DOHH2 (cell line): ENCODE measurements at regions not wholly inside any gene's neighbourhood (a gene's known extent, or its start where the extent isn't known, plus 50 kb on each side); places are given as distances from the start of the nearest gene placed in this dataset.

ENCODE experiments used
- H3F3A ChIP-seq: fragments of 200-600 bp; sonication (generic), shearing (Covaris generic); 2 replicates; pipeline ENCODE4 v1.6.0; 2016; ENCODE audit warnings: antibody characterized with exemption, mild to moderate bottlenecking; ENCODE audit not compliant: control insufficient read depth, insufficient read depth
- H3K27ac ChIP-seq: fragments of 200-600 bp; sonication (generic); 2 replicates; pipeline ENCODE4 v1.5.1; 2014; ENCODE audit warnings: low read depth, mild to moderate bottlenecking, low read length, moderate library complexity
- H3K27me3 ChIP-seq: fragments of 200-600 bp; sonication (generic); 2 replicates; pipeline ENCODE4 v1.6.1; 2014; ENCODE audit warnings: mild to moderate bottlenecking, low read length, mixed read lengths; ENCODE audit not compliant: control insufficient read depth
- H3K36me3 ChIP-seq: fragments of 200-600 bp; sonication (generic); 2 replicates; pipeline ENCODE4 v1.6.1; 2014; ENCODE audit warnings: mild to moderate bottlenecking, low read length, moderate library complexity, mixed read lengths; ENCODE audit not compliant: control insufficient read depth
- H3K4me1 ChIP-seq: fragments of 200-600 bp; sonication (generic); 2 replicates; pipeline ENCODE4 v1.6.1; 2014; ENCODE audit warnings: mild to moderate bottlenecking, low read length, mixed read lengths; ENCODE audit not compliant: control insufficient read depth
- H3K4me2 ChIP-seq: fragments of 200-600 bp; sonication (generic); 2 replicates; pipeline ENCODE4 v1.6.0; 2014; ENCODE audit warnings: mild to moderate bottlenecking, low read length, moderate library complexity
- H3K4me3 ChIP-seq: fragments of 200-600 bp; sonication (generic); 2 replicates; pipeline ENCODE4 v1.5.1; 2014; ENCODE audit warnings: mild to moderate bottlenecking, low read length, mixed read lengths
- H3K79me2 ChIP-seq: fragments of 200-600 bp; sonication (generic); 2 replicates; pipeline ENCODE4 v1.6.1; 2014; ENCODE audit warnings: mild to moderate bottlenecking, low read length, mixed read lengths; ENCODE audit not compliant: control insufficient read depth
- H3K9me2 ChIP-seq: fragments of 200-600 bp; sonication (generic); replicated peaks from 2 replicates; pipeline ENCODE4 v1.6.1; 2014; ENCODE audit warnings: mild to moderate bottlenecking, low read length, mixed read lengths; ENCODE audit not compliant: control insufficient read depth
- H3K9me3 ChIP-seq: fragments of 200-600 bp; sonication (generic); 2 replicates; pipeline ENCODE4 v1.6.1; 2014; ENCODE audit warnings: antibody characterized with exemption, low read length, mixed read lengths; ENCODE audit not compliant: control insufficient read depth, insufficient read depth
- H4K20me1 ChIP-seq: fragments of 200-600 bp; sonication (generic); 2 replicates; pipeline ENCODE4 v1.6.0; 2014; ENCODE audit warnings: low read depth, mild to moderate bottlenecking, antibody characterized with exemption, low read length, moderate library complexity; ENCODE audit not compliant: control insufficient read depth, insufficient read depth
- CTCF ChIP-seq: fragments of 200-600 bp; sonication (generic); IDR thresholded peaks from one replicate; pipeline ENCODE4 v1.5.1; 2014; ENCODE audit warnings: antibody characterized with exemption, mild to moderate bottlenecking, low read depth, low read length; ENCODE audit not compliant: poor library complexity, severe bottlenecking
- EZH2phosphoT487 ChIP-seq: fragments of 200-600 bp; sonication (generic); IDR thresholded peaks from 2 replicates; pipeline ENCODE4 v1.6.1; 2017; ENCODE audit warnings: borderline replicate concordance, mild to moderate bottlenecking, antibody characterized with exemption, low read length, moderate library complexity, mixed read lengths

GRCh38 chr13:22073718-22074117, 402.8 kb downstream of the FGF9 start:
- Histone ChIP-seq H3F3A (no peaks in the 10 kb centered on the region), H3K4me2 (no peak overlapping the region), H3K27me3 (no peaks in the 10 kb centered on the region), H3K36me3 (no peaks in the 10 kb centered on the region), H3K9me2 (no peaks in the 10 kb centered on the region), H3K27ac (no peak overlapping the region), H3K79me2 (no peaks in the 10 kb centered on the region), H3K9me3 (no peaks in the 10 kb centered on the region), H4K20me1 (no peaks in the 10 kb centered on the region), H3K4me3 (no peak overlapping the region), H3K4me1 (no peaks in the 10 kb centered on the region)
- TF ChIP-seq EZH2phosphoT487 (no peak), CTCF (no peak)

- Histone ChIP-seq H3K9me2 (no peaks in the 10 kb centered on the region), H3K4me3 (no peak overlapping the region), H3K79me2 (no peaks in the 10 kb centered on the region), H3K27me3 (no peaks in the 10 kb centered on the region), H3K9me3 (no peaks in the 10 kb centered on the region), H4K20me1 (no peaks in the 10 kb centered on the region), H3K4me1 (no peaks in the 10 kb centered on the region), H3F3A (no peaks in the 10 kb centered on the region), H3K4me2 (no peak overlapping the region), H3K27ac (no peak overlapping the region), H3K36me3 (no peaks in the 10 kb centered on the region)
- TF ChIP-seq EZH2phosphoT487 (no peak), CTCF (no peak)
Observed at GRCh38 chr13:22074403-22074802, 403.5 kb downstream of the FGF9 start.

- no peak for TF ChIP-seq EZH2phosphoT487
- TF ChIP-seq CTCF = no peak
- Histone ChIP-seq H3K4me3 (no peak overlapping the region), H4K20me1 (no peaks in the 10 kb centered on the region), H3K27me3 (no peaks in the 10 kb centered on the region), H3F3A (no peaks in the 10 kb centered on the region), H3K9me3 (no peaks in the 10 kb centered on the region), H3K4me1 (no peaks in the 10 kb centered on the region), H3K79me2 (no peaks in the 10 kb centered on the region), H3K9me2 (no peaks in the 10 kb centered on the region), H3K4me2 (no peak overlapping the region), H3K27ac (no peak overlapping the region), H3K36me3 (no peaks in the 10 kb centered on the region)
Observed at GRCh38 chr13:22076658-22077057, 405.8 kb downstream of the FGF9 start.
